HG03521 (cell line): ENCODE measurements at regions not wholly inside any gene's neighbourhood (a gene's known extent, or its start where the extent isn't known, plus 50 kb on each side); places are given as distances from the start of the nearest gene placed in this dataset.

Experiments
- ATAC-seq: cut with Tn5 transposase; IDR thresholded peaks from one replicate; pipeline ENCODE4 v1.9.1; 2021; ENCODE audit warnings: mild to moderate bottlenecking, moderate library complexity; ENCODE audit not compliant: unreplicated experiment

- ATAC-seq = no peak
These were observed 332.4 kb upstream of the TLE3 start for GRCh38 chr15:70430069-70430468.

GRCh38 chr15:70429056-70429722, 331.5 kb upstream of the TLE3 start:
- ATAC-seq = no peak

- no peak for ATAC-seq
These were observed 330.6 kb upstream of the TLE3 start for GRCh38 chr15:70428211-70428822.

- ATAC-seq = no peak
These were observed 329.7 kb upstream of the TLE3 start for GRCh38 chr15:70427167-70428120.

DNA sequence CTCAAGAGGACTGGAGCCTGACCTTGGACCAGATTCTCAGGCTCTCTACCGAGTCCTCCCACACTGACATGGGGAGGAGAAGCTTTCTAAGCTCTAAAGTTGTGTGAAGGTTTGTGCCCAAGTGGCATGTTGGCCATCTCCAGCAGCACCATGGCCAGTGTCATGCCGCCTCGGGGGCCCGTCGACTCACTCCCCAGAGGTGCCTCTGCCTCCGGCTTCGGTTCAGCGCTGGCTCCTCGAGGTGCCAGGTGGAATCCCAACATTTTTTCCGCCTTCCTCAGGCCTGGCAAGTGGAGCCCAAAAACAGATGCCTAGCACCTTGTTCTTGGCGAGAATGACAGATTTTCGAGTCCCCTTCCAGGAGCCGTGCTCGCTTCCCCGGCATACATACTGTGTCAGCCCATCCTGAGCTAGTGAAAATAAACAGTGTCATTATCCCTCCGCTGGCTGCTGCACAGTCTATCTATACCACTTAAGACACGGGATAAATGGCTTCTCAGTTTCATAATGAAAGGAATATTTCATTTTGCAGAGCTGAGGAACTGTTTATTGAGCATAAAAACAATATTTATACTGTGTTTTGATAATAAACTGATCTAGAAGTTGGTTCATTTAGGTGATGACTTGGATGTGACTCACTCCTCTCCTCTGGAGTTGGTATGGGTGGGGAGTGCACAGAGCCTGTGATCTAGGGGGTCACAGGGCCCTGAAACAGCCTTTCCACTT, 328.5 kb upstream of the TLE3 start:
- ATAC-seq = no peak

DNA sequence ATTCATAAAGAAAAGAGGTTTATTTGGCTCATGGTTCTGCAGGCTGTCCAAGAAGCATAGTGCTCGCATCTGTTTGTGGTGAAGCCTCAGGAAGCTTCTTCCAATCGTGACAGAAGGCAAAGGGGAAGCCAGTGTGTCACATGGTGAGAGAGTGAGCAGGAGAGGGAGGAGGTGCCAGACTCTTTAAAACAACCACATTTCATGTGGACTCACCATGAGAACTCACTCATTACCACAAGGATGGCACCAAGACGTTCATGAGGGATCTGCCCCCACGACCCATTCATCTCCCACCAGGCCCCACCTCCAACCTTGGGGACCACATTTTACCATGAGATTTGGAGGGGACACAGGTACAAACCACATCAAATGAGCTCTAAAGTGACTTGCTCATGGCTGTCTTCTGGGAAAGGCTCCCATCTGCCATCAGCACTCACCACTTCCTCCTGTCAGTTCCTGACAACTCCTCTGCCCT, 327.3 kb upstream of the TLE3 start:
- ATAC-seq = no peak

DNA sequence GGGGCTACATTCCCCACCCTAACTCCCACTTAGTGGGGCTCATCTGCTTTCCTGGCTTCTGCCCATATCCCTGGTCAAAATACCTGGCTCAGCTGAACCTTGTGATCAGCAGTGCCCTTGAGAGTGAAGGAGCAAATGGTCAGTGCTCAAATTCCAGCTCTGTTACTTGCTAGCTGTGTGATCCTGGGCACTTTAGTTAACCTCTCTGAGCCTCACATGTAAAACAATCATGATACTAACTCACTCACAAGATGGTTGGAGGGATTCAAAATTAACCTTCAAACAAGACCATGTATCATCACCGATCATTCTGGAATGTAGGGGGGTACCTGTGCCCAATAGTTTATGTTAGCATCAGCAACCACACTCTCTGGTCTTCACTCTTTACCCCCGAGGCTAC, 325.6 kb upstream of the TLE3 start:
- no peak for ATAC-seq

GRCh38 chr15:70422342-70422741, 324.6 kb upstream of the TLE3 start:
- no peak for ATAC-seq

DNA sequence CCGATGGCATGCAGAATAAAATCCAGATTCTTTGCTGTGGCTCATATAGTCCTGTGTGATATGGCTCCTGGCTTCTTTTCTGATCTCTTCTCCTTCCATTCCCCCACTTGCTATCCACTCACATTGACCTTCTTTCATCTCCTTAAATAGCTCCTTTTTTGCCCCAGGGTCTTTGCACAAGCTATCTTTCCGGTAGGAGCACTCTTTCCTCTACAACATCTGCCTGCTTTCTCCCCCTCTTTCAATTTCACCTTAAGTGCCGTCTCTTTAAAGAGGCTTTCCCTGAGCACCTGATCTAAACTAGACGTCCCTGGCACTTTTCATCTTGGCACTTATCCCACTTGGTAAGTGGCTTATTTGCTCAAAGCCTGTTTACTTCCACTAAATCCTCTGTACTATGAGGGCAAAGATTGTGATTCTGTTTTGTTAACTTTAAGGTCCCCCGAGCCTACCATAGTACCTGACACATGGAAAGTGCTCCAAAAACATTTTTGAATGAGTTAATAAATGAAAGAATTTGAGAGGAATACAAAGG, 323.3 kb upstream of the TLE3 start:
- ATAC-seq = no peak

- no peak for ATAC-seq
These were observed 322.6 kb upstream of the TLE3 start for GRCh38 chr15:70420086-70420947.

DNA sequence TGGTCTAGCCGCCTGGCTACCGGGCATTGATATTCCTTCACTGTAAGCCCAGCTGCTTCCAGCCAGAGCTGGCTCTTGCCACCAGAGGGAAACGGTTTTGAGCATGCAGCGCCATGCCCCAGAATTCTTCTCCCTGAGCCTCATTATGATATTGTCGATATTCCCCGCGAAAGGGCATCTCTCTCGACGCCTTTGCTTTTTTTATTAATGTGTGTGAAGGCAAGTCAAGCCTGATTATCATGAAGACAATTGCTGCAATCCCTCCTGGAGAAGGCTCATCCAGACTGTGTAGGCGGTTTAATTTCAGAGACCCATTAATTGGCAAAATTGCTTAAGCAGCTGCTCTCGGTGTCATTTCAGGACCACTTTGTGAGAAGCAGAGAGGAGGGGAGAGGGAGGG, 321.2 kb upstream of the TLE3 start:
- no peak for ATAC-seq

DNA sequence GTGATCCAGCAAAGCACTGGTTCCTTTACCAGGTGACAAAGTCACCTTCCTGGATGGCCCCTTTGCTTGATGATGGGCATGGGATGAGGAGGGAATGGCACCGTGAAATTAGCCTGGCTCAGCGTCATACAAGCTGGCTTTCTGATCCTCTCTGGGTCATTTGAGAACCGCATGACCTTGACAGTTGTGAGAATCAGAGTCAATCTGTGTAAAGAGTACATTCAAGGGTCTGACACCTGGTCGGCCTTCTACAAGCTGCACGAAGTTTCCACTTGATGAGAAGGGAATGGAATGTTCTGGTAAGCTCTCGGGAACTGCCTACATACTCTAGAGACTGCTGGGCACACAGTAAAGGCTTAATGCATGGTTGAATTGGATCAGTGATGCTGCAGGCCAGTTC, 319.8 kb upstream of the TLE3 start:
- ATAC-seq = no peak

DNA sequence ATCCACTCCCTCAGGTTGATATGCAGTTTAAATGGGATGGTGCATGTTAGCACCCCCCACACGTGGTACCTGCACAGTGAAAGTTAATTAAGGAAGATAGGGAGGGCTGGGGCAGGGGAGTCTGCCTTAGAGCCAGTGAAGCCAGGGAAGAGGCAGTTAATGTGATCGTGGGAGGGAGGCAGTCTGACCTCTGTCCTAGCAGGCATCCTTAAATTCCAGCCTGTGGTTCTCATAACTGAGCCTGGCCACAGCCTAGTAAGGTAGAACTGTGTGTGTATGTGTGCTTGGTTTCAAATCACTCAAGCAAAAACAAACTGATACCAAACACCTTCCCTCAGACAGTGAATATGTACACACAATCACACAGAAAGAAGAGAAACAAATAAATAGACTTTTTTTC, 319.1 kb upstream of the TLE3 start:
- no peak for ATAC-seq

- no peak for ATAC-seq
These were observed 317.7 kb upstream of the TLE3 start for GRCh38 chr15:70415398-70415797.

GRCh38 chr15:70414626-70415025, 316.9 kb upstream of the TLE3 start:
- no peak for ATAC-seq

- no peak for ATAC-seq
These were observed 315.1 kb upstream of the TLE3 start for GRCh38 chr15:70412794-70413193.

DNA sequence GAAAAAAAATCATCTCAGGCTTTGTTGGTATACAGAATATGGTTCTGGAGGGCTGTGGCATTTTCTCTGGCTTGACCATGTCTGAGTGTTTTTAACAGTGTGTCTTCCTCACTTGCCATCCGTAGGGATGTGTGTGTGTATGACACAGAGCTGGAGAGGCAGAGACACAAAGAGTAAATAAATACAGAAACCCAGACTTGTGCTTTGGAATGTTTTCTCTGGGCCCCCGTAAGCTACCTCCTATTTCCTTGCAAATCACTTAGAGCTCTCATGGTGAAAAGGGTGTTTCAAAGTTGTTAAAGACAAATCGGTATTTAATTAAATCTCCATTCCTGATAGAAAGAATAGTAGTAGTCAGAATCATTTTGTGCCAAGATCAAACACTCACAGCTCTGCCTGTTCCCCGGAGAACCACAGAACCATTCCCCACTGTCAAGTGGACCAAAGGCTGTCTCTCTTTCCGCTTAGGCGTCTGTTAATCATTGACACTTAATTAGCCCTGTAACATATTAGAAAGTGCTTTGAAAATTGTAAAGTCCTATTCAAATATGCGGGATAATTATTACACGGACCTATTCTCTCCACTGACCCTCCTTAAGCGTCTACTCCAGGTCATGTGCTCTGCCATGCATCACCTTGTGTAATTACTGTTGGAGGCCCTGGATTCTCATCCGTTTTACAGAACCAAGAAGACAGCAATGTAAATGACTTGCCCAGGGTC, 313.6 kb upstream of the TLE3 start:
- ATAC-seq = no peak

- ATAC-seq = no peak
These were observed 312.8 kb upstream of the TLE3 start for GRCh38 chr15:70410371-70410985.

DNA sequence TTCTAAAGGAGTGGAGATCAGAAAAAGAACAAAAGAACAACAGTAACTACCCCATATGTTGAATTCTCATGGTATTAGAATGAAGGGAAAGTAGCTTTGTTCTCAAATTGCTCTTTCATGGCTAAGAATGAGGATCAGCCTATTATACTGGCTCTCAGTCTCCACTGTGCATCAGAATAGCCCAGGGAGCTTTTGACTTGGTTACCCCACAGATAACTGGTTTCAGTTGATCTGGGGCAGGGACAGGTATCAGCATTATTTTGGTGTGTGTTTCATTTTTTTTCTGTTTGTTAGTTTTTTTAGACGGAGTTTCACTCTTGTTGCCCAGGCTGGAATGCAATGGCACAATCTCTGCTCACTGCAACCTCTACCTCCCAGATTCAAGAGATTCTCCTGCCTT, 311.7 kb upstream of the TLE3 start:
- no peak for ATAC-seq
